ENCODE measurements at regions not wholly inside any gene's neighbourhood (a gene's known extent, or its start where the extent isn't known, plus 50 kb on each side); places are given as distances from the start of the nearest gene placed in this dataset.

- Histone ChIP-seq H3K79me2 (ENCODE audit: insufficient read depth, low read length) (no peaks in the 10 kb centered on the region), H3K9ac (ENCODE audit: insufficient read depth, low read length, poor library complexity, severe bottlenecking) (no peak overlapping the region), H4K20me1 (ENCODE audit: insufficient read depth, low read length) (no peaks in the 10 kb centered on the region), H3K27me3 (ENCODE audit: control insufficient read depth in 2 of 2, insufficient read depth in 2 of 2, low read length in 2 of 2) (no peaks in the 10 kb centered on the region), H3K9me3 (replicated peaks in 1 of 2; ENCODE audit: control insufficient read depth in 1 of 2, insufficient read depth in 1 of 2, low read length in 2 of 2) (peaks cover 0 to 7% of the 10 kb centered on the region in 2 donors), H3K36me3 (replicated peaks in 1 of 2; ENCODE audit: control insufficient read depth in 1 of 2, insufficient read depth in 2 of 2, low read length in 2 of 2) (no peaks in the 10 kb centered on the region), H3K4me2 (replicated peaks; ENCODE audit: extremely low read depth, low read length, poor library complexity, severe bottlenecking) (no peak overlapping the region), H3K4me1 (ENCODE audit: control insufficient read depth in 1 of 2, insufficient read depth in 2 of 2, low read length in 2 of 2) (no peaks in the 10 kb centered on the region), H2AFZ (ENCODE audit: insufficient read depth, low read depth, low read length, poor library complexity, severe bottlenecking) (no peak overlapping the region), H3K4me3 (replicated peaks in 1 of 3; ENCODE audit: low read depth in 2 of 3, low read length in 3 of 3) (no peak overlapping the region), H3K27ac (ENCODE audit: low read depth in 1 of 2, low read length in 2 of 2) (no peak overlapping the region)
- Mint-ChIP-seq H3K27me3 (ENCODE audit: low read depth in 3 of 3) (peaks cover 0 to 1% (median 1%) of the 10 kb centered on the region in 3 donors), H3K9me3 (peaks cover 0 to 20% (median 9%) of the 10 kb centered on the region in 7 donors), H3K36me3 (no peaks in the 10 kb centered on the region), H3K4me3 (no peak overlapping the region), H3K4me1 (no peaks in the 10 kb centered on the region), H3K27ac (no peak overlapping the region)
- TF ChIP-seq, protein P1, sequence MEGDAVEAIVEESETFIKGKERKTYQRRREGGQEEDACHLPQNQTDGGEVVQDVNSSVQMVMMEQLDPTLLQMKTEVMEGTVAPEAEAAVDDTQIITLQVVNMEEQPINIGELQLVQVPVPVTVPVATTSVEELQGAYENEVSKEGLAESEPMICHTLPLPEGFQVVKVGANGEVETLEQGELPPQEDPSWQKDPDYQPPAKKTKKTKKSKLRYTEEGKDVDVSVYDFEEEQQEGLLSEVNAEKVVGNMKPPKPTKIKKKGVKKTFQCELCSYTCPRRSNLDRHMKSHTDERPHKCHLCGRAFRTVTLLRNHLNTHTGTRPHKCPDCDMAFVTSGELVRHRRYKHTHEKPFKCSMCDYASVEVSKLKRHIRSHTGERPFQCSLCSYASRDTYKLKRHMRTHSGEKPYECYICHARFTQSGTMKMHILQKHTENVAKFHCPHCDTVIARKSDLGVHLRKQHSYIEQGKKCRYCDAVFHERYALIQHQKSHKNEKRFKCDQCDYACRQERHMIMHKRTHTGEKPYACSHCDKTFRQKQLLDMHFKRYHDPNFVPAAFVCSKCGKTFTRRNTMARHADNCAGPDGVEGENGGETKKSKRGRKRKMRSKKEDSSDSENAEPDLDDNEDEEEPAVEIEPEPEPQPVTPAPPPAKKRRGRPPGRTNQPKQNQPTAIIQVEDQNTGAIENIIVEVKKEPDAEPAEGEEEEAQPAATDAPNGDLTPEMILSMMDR (IDR thresholded peaks at IDR 0.05), result no peak
- DNase-seq, result no peak
- WGBS (ENCODE audit: insufficient coverage), result no CpG with 5 or more reads among the region's 3 CpGs
- intact Hi-C loops (cut with micrococcal nuclease), result no loop called here
Measured at GRCh38 chr6:9890469-9890868, 524.4 kb downstream of the TFAP2A start.

GRCh38 chr6:9878535-9878934, 536.3 kb downstream of the TFAP2A start:
- Histone ChIP-seq H3K4me1 (ENCODE audit: control insufficient read depth in 1 of 2, insufficient read depth in 2 of 2, low read length in 2 of 2) (no peaks in the 10 kb centered on the region), H3K36me3 (replicated peaks in 1 of 2; ENCODE audit: control insufficient read depth in 1 of 2, insufficient read depth in 2 of 2, low read length in 2 of 2) (no peaks in the 10 kb centered on the region), H3K27me3 (ENCODE audit: control insufficient read depth in 2 of 2, insufficient read depth in 2 of 2, low read length in 2 of 2) (no peaks in the 10 kb centered on the region), H2AFZ (ENCODE audit: insufficient read depth, low read depth, low read length, poor library complexity, severe bottlenecking) (no peak overlapping the region), H3K4me2 (replicated peaks; ENCODE audit: extremely low read depth, low read length, poor library complexity, severe bottlenecking) (no peak overlapping the region), H3K9ac (ENCODE audit: insufficient read depth, low read length, poor library complexity, severe bottlenecking) (no peak overlapping the region), H3K9me3 (replicated peaks in 1 of 2; ENCODE audit: control insufficient read depth in 1 of 2, insufficient read depth in 1 of 2, low read length in 2 of 2) (peaks cover 23 to 32% of the 10 kb centered on the region in 2 donors), H4K20me1 (ENCODE audit: insufficient read depth, low read length) (no peaks in the 10 kb centered on the region), H3K4me3 (replicated peaks in 1 of 3; ENCODE audit: low read depth in 2 of 3, low read length in 3 of 3) (no peak overlapping the region), H3K79me2 (ENCODE audit: insufficient read depth, low read length) (no peaks in the 10 kb centered on the region), H3K27ac (ENCODE audit: low read depth in 1 of 2, low read length in 2 of 2) (no peak overlapping the region)
- TF ChIP-seq, protein P1 (IDR thresholded peaks at IDR 0.05), result no peak
- intact Hi-C loops (cut with micrococcal nuclease), result no loop called here
- Mint-ChIP-seq H3K27me3 (ENCODE audit: low read depth in 3 of 3) (no peaks in the 10 kb centered on the region), H3K27ac (no peak overlapping the region), H3K4me3 (no peak overlapping the region), H3K4me1 (no peaks in the 10 kb centered on the region), H3K36me3 (no peaks in the 10 kb centered on the region), H3K9me3 (peaks cover 10 to 30% (median 17%) of the 10 kb centered on the region in 7 donors)
- no CpG with 5 or more reads among the region's 1 CpG for WGBS (ENCODE audit: insufficient coverage)
- no peak for DNase-seq
